ACHN (cell line): ENCODE measurements at regions not wholly inside any gene's neighbourhood (a gene's known extent, or its start where the extent isn't known, plus 50 kb on each side); places are given as distances from the start of the nearest gene placed in this dataset.
"Not testable (repeated sequence)": the region's sequence is repeated elsewhere in the genome, so short reads cannot be mapped to it uniquely, and the experiment has no call there.

ENCODE experiments used
- DNase-seq: peaks from one replicate; pipeline ENCODE4 v3.0.0-alpha.2; 2015
- in situ Hi-C: cut with HindIII; loops from 2 replicates; pipeline ENCODE4 v1.10.0; 2017; ENCODE audit warnings: low sequenced_read_pairs, low pct_ligation_motif_present, low pct_unique_long_range_greater_than_20kb

DNA sequence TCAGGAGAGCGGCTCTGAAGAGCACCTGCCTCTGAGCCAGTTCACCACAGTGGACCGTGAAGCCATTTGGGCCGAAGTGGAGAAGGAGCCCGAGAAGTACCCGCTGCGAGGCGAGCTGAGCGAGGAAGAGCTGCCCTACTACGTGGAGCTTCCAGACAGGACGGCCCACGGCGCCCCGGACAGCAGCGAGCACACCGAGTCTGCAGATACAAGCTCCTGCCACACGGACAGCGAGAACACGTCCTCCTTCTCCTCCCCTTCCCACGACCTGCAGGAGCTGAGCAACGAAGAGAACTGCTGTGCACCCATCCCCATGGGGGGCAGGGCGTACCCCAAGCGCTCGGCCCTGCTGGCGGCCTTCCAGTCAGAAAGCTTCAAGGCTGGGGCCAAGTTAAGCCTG is 74.9 kb upstream of the MORC3 start:
- DNase-seq: no peak
- in situ Hi-C loops: no loop called here

DNA sequence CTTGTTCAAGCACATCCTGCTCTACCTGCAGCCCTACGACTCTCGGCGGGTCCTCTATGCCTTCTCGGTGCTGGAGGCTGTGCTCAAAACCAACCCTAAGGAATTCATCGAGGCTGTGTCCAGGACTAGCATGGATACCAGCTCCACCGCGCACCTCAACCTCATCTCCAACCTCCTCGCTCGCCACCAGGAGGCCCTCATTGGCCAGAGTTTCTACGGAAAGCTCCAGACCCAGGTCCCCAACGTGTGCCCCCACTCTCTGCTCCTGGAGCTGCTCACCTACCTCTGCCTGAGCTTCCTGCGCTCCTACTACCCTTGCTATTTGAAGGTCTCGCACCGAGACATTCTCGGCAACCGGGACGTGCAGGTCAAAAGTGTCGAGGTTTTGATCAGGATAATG is 74.3 kb upstream of the MORC3 start:
- DNase-seq: no peak
- in situ Hi-C loops: no loop called here

DNA sequence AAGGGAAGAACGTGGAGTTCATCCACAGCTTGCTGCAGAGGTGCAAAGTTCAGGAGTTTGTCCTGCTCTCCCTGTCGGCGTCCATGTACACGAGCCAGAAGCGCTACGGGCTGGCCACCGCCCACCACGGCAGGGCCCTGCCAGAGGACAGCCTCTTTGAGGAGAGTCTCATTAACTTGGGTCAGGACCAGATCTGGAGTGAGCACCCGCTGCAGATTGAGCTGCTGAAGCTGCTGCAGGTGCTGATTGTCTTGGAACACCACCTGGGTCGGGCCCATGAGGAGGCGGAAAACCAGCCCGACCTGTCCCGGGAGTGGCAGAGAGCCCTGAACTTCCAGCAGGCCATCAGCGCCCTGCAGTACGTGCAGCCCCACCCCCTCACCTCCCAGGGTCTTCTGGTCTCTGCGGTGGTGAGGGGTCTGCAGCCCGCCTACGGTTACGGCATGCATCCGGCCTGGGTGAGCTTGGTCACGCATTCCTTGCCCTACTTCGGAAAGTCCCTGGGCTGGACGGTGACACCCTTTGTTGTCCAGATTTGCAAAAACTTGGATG is 73.8 kb upstream of the MORC3 start:
- DNase-seq: no peak
- in situ Hi-C loops: no loop called here

DNA sequence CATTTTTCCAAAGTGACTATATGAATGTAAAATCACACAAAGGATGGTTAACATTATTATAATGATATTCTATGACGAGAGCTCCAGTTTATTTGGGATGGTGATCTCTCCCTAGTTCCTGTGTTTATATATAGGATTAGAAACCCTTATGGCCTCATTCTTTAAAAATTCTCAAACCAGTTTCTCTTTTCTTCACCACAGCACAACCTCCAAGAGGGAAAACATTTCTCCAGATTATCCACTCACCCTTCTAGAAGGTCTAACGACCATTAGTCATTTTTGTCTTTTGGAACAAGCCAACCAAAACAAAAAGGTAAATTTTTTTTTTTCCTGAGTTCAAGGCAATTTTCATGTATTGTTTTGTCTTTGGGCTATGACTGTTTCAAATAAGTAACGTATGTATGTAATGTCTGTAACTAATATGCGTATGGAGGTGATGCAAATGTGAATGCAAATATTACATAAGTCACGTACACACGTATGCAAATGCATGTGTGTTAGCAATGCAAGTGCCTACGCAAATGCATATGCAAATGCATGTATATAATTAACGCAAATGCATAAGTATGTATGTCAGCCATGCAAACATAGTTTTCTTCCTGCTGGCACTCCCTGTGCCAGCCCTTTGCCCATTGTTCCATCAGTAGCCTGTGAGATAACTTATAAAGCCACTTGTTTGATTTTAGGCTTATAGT is 72.5 kb upstream of the MORC3 start:
- no peak for DNase-seq
- in situ Hi-C loops: no loop called here

DNA sequence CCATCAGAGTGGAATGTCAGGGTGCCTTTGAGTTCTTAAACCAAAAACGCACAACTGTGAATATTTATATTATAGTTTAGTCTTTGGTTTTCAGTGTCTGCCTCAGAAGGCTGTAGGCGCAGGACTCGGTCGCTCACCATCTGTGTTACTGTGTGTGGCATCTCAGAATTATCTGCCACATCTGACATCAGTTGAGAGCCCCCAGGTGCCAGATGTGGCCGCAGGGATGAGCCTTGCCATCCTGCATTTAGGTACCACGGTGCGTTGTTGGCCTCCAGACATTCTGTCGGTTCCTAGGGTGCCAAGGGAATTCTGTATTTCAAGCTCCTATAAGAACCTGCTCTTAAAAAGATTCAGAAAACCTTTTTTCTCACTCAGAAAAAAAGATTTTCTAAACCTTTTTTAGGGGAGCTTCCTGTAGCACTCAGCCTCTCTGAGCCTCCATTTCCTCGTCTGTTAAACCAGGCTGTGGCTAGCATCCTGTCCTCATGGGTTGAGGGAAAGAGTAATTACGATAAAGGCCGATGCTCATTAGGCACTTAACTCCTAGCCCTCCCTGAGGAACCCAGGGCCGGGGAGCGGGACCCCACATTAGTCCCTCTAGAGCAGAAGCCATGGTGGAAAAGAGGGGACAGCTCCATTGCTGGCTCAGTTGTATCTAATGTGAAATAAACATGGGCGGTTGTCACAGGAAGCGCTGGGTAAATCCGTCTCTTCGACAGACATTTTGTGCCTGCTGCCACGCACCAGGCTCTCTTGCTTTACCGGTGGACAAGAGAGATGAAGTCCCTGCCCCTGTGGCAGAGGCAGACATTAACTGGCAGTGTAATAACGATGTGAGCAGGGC is 70.2 kb upstream of the MORC3 start:
- in situ Hi-C loops: no loop called here
- no peak for DNase-seq

DNA sequence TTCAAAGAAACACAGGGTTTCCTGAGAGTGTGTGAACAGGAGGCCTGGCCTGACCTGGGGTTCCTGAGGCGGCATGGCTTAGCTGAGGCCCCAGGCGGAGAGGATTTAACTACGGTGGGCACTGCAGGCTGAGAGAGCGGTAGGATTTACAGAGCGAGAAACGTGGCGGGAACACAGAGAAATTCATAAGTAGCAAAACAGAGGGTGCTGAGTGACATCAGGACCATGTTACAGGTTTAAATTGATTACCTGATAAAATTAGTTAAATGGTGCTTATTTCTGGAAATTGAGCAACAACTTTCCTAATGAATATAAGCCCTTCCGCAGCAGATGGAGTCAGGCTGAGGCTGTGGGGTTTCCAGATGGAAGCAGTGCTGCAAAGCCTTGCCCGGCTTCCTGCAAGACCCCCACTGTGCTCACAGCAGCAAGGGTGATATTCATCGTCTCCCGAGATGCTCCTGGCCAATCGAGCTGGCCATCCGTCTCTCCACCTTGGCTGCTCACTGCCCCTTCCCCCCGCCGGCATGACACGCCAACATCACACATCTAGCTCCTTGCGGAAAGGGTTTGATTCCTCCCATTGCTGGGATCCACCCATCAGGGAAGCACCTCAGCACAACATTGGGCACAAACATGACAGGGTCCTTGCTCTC is 69.4 kb upstream of the MORC3 start:
- DNase-seq: no peak
- in situ Hi-C loops: no loop called here

DNA sequence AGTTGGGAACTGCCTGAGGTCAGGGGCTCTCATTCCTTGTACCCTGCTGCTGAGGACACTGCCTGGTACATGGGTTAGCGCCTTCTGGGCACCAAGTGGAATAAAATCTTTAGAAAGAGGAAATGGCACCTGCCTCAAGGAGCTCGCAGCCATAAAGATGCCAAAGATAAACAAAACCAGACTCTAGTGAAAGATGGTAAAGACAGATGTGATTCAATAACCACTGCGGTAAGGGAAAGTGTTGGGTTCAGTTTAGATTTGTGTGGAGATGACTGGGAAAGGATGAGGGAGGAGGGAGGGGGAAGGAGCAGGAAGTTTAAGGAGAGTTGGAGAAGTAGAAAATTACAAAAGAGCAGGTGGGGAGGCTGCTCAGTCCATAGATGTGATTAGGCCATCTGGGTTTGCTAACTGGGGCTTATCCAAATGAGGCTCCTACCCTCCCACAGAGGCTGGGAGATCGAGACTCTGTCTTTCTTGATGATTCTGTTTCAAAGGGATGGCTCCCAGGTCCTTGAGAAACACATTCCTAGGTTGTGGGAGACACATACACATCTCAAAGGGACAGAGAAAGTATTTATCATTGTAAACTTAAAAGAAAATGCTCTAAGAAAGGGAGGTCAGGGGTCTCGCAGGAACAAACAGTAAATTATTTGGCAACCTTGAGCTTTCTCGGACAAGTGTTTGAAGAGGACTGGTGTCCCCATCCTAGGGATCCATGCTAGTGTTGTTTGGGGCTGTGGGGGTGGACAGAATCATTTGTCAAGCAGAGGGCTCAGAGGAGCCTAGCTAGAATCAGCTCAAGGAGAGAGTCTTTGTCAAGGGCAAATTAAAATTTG is 65.7 kb upstream of the MORC3 start:
- in situ Hi-C loops: no loop called here
- no peak for DNase-seq

DNA sequence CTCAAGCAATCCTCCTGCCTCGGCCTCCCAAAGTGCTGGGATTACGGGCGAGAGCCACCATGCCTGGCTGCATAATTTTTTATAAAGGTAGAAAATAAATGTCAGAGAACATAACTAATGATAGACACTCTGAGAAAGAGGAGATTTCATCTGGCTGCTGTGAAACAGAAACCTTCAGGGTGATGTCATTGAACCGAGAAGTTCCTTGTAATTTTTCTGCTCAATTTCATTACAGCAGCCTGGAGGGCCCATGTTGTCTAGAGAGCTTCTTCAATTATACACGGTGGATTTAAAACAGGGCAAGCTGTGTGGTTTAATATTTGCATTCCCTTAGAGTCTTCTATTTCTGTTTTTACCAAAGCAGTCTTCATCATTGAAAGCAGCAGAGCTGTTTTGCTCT is 64.3 kb upstream of the MORC3 start:
- in situ Hi-C loops: no loop called here
- no peak for DNase-seq

DNA sequence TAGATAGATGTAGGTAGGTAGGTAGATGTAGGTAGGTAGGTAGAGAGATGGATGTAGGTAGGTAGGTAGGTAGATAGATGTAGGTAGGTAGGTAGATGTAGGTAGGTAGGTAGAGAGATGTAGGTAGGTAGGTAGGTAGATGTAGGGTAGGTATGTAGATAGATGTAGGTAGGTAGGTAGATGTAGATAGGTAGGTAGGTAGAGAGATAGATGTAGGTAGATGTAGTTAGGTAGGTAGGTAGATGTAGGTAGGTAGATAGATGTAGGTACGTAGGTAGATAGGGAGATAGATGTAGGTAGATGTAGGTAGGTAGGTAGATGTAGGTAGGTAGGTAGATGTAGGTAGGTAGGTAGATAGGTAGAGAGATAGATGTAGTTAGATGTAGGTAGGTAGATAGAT is 62.3 kb upstream of the MORC3 start:
- no peak for DNase-seq
- in situ Hi-C loops: no loop called here

DNA sequence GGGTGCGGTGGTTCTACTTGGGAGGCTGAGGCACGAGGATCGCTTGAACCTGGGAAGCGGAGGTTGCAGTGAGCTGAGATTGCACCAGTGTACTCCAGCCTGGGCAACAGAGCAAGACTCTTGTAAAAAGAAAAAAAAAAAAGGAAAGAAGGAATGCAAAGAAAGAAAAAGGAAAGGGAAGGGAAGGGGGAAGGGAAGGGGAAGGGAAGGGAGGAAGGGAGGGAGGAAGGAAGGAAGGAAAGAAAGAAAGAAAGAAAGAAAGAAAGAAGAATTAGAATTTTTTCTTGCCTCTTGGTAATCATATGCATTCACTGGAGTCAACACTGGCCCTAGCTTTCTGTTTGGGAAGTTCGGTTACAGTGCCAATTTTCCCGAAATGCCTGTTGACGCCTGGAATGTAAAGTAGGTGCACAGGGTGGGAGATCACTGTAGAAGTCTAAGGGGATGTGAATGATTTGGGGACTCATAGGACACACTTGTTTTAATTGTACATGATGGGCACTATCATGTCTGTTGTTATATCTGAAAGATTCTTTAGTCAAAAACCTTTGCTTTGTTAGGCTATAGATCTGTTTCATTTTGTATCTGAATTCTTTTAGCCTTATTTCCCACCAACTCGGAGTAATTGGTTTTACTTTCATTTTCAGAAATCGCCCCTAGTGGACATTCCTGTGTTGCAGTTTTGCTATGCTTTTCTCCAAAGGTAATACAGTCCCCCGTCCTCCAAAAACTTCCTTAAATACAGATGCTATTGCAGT is 59.8 kb upstream of the MORC3 start:
- peak; percentile 81 for DNase-seq
- in situ Hi-C loops: no loop called here

DNA sequence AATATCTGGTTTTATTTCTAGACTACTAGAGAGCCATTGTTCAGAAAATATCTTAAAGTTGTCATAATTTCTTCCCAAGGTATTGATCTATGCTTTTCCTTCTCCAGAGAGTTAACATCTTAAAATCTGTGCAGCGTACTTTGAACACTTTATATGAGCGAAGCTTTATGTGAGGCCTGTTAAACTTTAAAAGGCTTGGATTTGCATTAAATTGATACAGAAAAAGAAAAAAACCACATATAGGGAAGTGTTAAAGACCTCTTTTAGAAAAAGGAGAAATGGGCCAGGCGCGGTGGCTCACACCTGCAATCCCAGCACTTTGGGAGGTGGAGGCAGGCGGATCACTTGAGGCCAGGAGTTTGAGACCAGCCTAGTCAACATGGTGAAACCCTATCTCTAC is 59.2 kb upstream of the MORC3 start:
- DNase-seq: no peak
- in situ Hi-C loops: no loop called here

DNA sequence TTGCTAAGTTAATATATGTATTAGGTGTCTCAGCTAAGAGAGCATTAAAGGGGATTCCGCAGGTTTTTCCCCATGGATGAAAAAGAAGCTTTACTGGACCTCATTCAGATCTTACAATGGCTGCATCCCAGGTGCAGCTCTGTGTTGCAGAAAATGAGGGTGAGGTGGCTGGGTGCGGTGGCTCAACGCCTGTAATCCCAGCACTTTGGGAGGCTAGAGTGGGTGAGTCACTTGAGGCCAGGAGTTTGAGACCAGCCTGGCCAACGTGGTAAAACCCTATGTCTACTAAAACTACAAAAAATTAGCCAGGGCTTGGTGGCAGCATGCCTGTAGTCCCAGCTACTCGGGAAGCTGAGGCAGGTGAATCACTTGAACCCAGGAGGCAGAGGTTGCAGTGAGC is 58.5 kb upstream of the MORC3 start:
- in situ Hi-C loops: no loop called here
- peak; percentile 49 for DNase-seq

DNA sequence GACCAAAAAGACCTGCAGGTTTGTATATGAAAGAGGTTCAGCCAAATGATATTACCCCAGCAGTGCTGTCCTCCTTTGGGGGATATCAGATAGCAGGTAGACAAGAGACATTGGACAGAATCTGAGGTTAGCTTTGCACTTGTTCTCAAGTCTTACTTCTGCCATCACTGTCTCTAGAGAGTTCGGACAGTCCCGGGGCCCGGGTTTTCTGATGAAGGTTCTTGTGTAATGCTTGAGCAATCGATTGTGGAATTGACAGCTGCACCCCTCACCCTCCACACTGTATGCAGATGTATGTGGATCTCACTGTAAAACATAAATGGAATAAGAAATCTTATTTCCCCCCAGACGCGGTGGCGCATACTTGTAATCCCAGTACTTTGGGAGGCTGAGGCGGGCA is 56.2 kb upstream of the MORC3 start:
- in situ Hi-C loops: no loop called here
- DNase-seq: no peak

DNA sequence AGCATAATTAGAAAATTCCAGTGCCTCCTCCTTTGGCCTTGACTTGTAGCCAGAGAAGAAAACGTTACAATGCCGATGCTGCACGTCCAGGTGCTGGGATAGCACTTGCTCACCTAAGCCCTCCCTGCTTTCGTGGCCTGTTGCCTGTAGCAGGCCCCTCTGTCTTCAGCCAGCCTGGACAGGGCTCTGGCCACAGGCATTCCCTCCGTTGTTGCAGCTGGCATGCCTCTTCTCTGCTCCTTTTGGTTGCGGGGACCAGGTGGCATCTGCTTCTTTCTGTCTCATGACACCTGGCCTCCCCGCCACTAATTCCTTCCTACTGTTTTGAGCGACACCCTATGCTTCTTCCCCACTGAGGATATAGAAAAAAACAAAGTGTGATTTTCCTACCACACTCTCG is 54.6 kb upstream of the MORC3 start:
- in situ Hi-C loops: no loop called here
- DNase-seq: no peak

DNA sequence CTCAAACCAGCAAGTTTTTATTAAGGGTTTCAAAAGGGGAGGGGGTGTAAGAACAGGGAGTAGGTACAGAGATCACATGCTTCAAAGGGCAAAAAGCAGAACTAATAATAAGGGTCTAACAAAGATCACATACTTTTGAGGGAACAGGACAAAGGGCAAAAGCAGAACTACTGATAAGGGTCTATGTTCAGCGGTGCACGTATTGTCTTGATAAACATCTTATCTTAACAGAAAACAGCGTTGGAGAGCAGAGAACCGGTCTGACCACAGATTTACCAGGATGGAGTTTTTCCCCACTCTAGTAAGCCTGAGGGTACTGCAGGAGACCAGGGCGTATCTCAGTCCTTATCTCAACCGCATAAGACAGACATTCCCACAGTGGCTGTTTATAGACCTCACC is 52.2 kb upstream of the MORC3 start:
- in situ Hi-C loops, DNase-seq: not testable (repeated sequence)

DNA sequence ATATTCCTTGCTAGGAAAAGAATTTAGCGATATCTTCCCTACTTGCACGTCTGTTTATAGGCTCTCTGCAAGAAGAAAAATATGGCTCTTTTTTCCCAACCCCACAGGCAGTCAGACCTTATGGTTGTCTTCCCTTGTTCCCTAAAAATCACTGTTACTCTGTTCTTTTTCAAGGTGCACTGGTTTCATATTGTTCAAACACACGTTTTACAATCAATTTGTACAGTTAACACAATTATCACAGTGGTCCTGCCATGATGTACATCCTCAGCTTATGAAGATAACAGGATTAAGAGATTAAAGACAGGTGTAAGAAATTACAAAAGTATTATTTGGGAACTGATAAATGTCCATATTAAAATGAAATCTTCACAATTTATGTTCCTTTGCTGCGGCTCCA is 51.7 kb upstream of the MORC3 start:
- DNase-seq, in situ Hi-C loops: not testable (repeated sequence)
